Neural cell (in vitro differentiated cells): ENCODE measurements at regions not wholly inside any gene's neighbourhood (a gene's known extent, or its start where the extent isn't known, plus 50 kb on each side); places are given as distances from the start of the nearest gene placed in this dataset.

Experiments
- H2AFZ ChIP-seq: fragments of 200-600, 300-800 bp; sonication (generic), shearing (Covaris generic); 2 replicates; pipeline ENCODE4 v1.6.0; 2014; ENCODE audit warnings: low read depth, mild to moderate bottlenecking, antibody characterized with exemption, low read length, moderate library complexity
- H3F3A ChIP-seq: fragments of 200-600 bp; shearing (Covaris generic); 2 replicates; pipeline ENCODE4 v1.6.1; 2016; ENCODE audit warnings: mild to moderate bottlenecking, moderate library complexity, mixed read lengths, antibody characterized with exemption, low read length; ENCODE audit not compliant: insufficient read depth, poor library complexity, severe bottlenecking
- H3K27ac ChIP-seq: fragments of 200-600, 300-800 bp; sonication (generic), shearing (Covaris generic); 2 replicates; pipeline ENCODE4 v1.5.1; 2014; ENCODE audit warnings: mild to moderate bottlenecking, low read length, moderate library complexity
- H3K27me3 ChIP-seq: fragments of 300-800, 200-600 bp; sonication (generic), shearing (Covaris generic); 2 replicates; pipeline ENCODE4 v1.6.0; 2014; ENCODE audit warnings: mild to moderate bottlenecking, low read depth, low read length, moderate library complexity; ENCODE audit not compliant: insufficient read depth
- H3K36me3 ChIP-seq: fragments of 300-800, 200-600 bp; sonication (generic), shearing (Covaris generic); 2 replicates; pipeline ENCODE4 v1.5.1; 2014; ENCODE audit warnings: mild to moderate bottlenecking, antibody characterized with exemption, low read length, moderate library complexity; ENCODE audit not compliant: insufficient read depth
- H3K4me2 ChIP-seq: fragments of 300-800, 200-600 bp; sonication (generic), shearing (Covaris generic); 2 replicates; pipeline ENCODE4 v1.6.0; 2014; ENCODE audit warnings: mild to moderate bottlenecking, low read length
- H3K4me3 ChIP-seq: fragments of 300-800, 200-600 bp; sonication (generic), shearing (Covaris generic); 2 replicates; pipeline ENCODE4 v1.5.1; 2014; ENCODE audit warnings: mild to moderate bottlenecking, low read length, moderate library complexity
- H3K79me2 ChIP-seq: fragments of 200-600 bp; shearing (Covaris generic); replicated peaks from 2 replicates; pipeline ENCODE4 v1.6.0; 2014; ENCODE audit warnings: mild to moderate bottlenecking, low read length, moderate library complexity; ENCODE audit not compliant: insufficient read depth
- H3K9ac ChIP-seq: fragments of 300-800, 200-600 bp; sonication (generic), shearing (Covaris generic); 2 replicates; pipeline ENCODE4 v1.6.1; 2016; ENCODE audit warnings: mild to moderate bottlenecking, low read length, mixed read lengths
- H3K9me2 ChIP-seq: fragments of 200-600 bp; shearing (Covaris generic); 2 replicates; pipeline ENCODE4 v1.6.1; 2016; ENCODE audit warnings: mild to moderate bottlenecking, low read length, mixed read lengths; ENCODE audit not compliant: insufficient read depth
- H3K9me3 ChIP-seq: fragments of 200-600, 300-800 bp; sonication (generic), shearing (Covaris generic); 2 replicates; pipeline ENCODE4 v1.6.1; 2016; ENCODE audit warnings: mild to moderate bottlenecking, mixed run types, low read length, moderate library complexity, mixed read lengths
- H4K20me1 ChIP-seq: fragments of 200-600 bp; shearing (Covaris generic); 2 replicates; pipeline ENCODE4 v1.6.1; 2016; ENCODE audit warnings: mild to moderate bottlenecking, mixed run types; ENCODE audit not compliant: insufficient read depth
- CTCF ChIP-seq: fragments of 450-650 bp; IDR thresholded peaks from 2 replicates; pipeline ENCODE4 v1.5.1; 2014; ENCODE audit warnings: antibody characterized with exemption, mild to moderate bottlenecking, moderate library complexity; ENCODE audit not compliant: poor library complexity, severe bottlenecking
- EP300 ChIP-seq: fragments of 450-650 bp; conservative IDR thresholded peaks from 2 replicates; pipeline ENCODE4 v1.6.1; 2014; ENCODE audit warnings: antibody characterized with exemption, mild to moderate bottlenecking, moderate library complexity; ENCODE audit not compliant: poor library complexity, severe bottlenecking
- EZH2 ChIP-seq: fragments of 200-600, 300-800 bp; shearing (Covaris generic), sonication (generic); IDR thresholded peaks from 2 replicates; pipeline ENCODE4 v1.6.1; 2014; ENCODE audit warnings: antibody characterized with exemption, low read length, borderline replicate concordance, mild to moderate bottlenecking; ENCODE audit not compliant: insufficient read depth, poor library complexity, severe bottlenecking
- MXI1 ChIP-seq: fragments of 450-650 bp; conservative IDR thresholded peaks from 2 replicates; pipeline ENCODE4 v1.6.1; 2014; ENCODE audit warnings: antibody characterized with exemption, mild to moderate bottlenecking; ENCODE audit not compliant: poor library complexity, severe bottlenecking
- POLR2AphosphoS5 ChIP-seq: IDR thresholded peaks from 2 replicates; pipeline ENCODE4 v1.6.1; 2012
- RAD21 ChIP-seq: fragments of 450-650 bp; conservative IDR thresholded peaks from 2 replicates; pipeline ENCODE4 v1.6.1; 2014; ENCODE audit warnings: antibody characterized with exemption, mild to moderate bottlenecking, moderate library complexity
- REST ChIP-seq: IDR thresholded peaks from 2 replicates; pipeline ENCODE4 v1.6.1; 2012; ENCODE audit warnings: borderline replicate concordance
- SMC3 ChIP-seq: fragments of 450-650 bp; conservative IDR thresholded peaks from 2 replicates; pipeline ENCODE4 v1.6.1; 2014; ENCODE audit warnings: antibody characterized with exemption, mild to moderate bottlenecking, moderate library complexity; ENCODE audit not compliant: poor library complexity
- TAF1 ChIP-seq: IDR thresholded peaks from 2 replicates; pipeline ENCODE4 v1.6.1; 2012; ENCODE audit warnings: low read depth

DNA sequence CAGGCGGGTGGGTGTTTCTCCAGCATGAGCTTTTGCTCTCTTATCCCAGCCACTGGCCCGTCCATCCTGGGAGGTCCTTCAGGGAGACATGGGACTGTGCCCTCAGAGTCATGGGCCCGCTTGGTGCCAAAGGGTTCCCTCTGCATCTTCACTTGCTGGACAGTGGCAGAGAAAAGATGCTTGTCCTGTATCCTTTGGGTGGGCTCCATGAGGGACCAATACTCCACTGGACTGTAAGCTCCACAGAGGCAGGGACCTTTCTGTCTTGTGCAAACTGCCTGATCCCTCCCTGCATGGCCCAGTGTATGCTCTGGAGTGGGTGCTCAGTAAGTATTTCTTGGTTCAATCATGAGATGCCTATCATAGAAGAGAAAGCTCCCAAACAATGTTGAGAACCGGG is 184.8 kb upstream of the WSCD1 start:
- H3K36me3 ChIP-seq = no peaks in the 10 kb centered on the region
- H2AFZ ChIP-seq = no peak overlapping the region
- H3K9ac ChIP-seq = no peak overlapping the region
- H3K27ac ChIP-seq = no peak overlapping the region
- TF ChIP-seq REST (no peak), SMC3 (no peak), EP300 (no peak), EZH2 (no peak), RAD21 (no peak), TAF1 (no peak), CTCF (no peak), POLR2AphosphoS5 (no peak), MXI1 (no peak)
- no peak overlapping the region for H3K4me2 ChIP-seq
- H3K9me3 ChIP-seq = no peaks in the 10 kb centered on the region
- no peaks in the 10 kb centered on the region for H3K9me2 ChIP-seq
- H4K20me1 ChIP-seq = no peaks in the 10 kb centered on the region
- H3K4me3 ChIP-seq = no peak overlapping the region
- H3F3A ChIP-seq = no peaks in the 10 kb centered on the region
- no peaks in the 10 kb centered on the region for H3K27me3 ChIP-seq
- no peaks in the 10 kb centered on the region for H3K79me2 ChIP-seq

GRCh38 chr17:5888811-5889210 is 181.4 kb upstream of the WSCD1 start:
- Histone ChIP-seq H3K4me2 (no peak overlapping the region), H3K9me2 (no peaks in the 10 kb centered on the region)
- TF ChIP-seq EP300 (no peak), CTCF (no peak), SMC3 (no peak), MXI1 (no peak), EZH2 (no peak), POLR2AphosphoS5 (no peak), REST (no peak), RAD21 (no peak), TAF1 (no peak)

More at GRCh38 chr17:5888811-5889210, 181.4 kb upstream of the WSCD1 start:
- H2AFZ ChIP-seq = no peak overlapping the region
- peaks cover 7% of the 10 kb centered on the region for H3K9me3 ChIP-seq
- no peak overlapping the region for H3K9ac ChIP-seq
- no peaks in the 10 kb centered on the region for H3K27me3 ChIP-seq
- no peaks in the 10 kb centered on the region for H3K79me2 ChIP-seq
- H3K4me3 ChIP-seq = no peak overlapping the region
- no peaks in the 10 kb centered on the region for H4K20me1 ChIP-seq
- no peaks in the 10 kb centered on the region for H3K36me3 ChIP-seq
- H3F3A ChIP-seq = no peaks in the 10 kb centered on the region
- no peak overlapping the region for H3K27ac ChIP-seq
